GM21619 (cell line): ENCODE measurements at regions not wholly inside any gene's neighbourhood (a gene's known extent, or its start where the extent isn't known, plus 50 kb on each side); places are given as distances from the start of the nearest gene placed in this dataset.
A peak's percentile ranks its signal among the peaks of the same experiment; 100 is the strongest.
"Not testable (repeated sequence)": the region's sequence is repeated elsewhere in the genome, so short reads cannot be mapped to it uniquely, and the experiment has no call there.

Source experiments
- ATAC-seq: cut with Tn5 transposase; IDR thresholded peaks from one replicate; pipeline ENCODE4 v1.9.1; 2021; ENCODE audit not compliant: unreplicated experiment

DNA sequence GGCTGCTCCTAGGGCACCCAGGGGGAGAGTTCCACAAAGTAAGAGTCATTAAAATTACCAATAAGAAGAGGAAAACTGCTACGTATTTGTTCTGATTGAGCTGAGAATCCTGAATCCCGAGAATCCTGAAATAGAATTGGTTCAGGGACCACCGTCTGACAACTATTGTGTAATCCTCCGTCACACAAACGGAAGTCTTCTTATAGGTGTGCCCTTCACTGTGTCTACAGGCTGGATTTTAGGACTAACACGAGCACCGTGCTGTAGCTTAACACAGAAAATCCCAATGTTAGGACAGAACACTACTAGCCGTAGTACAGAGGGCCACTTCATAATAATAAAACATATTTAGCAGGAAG is 50.6 kb upstream of the RNF182 start:
- no peak for ATAC-seq

DNA sequence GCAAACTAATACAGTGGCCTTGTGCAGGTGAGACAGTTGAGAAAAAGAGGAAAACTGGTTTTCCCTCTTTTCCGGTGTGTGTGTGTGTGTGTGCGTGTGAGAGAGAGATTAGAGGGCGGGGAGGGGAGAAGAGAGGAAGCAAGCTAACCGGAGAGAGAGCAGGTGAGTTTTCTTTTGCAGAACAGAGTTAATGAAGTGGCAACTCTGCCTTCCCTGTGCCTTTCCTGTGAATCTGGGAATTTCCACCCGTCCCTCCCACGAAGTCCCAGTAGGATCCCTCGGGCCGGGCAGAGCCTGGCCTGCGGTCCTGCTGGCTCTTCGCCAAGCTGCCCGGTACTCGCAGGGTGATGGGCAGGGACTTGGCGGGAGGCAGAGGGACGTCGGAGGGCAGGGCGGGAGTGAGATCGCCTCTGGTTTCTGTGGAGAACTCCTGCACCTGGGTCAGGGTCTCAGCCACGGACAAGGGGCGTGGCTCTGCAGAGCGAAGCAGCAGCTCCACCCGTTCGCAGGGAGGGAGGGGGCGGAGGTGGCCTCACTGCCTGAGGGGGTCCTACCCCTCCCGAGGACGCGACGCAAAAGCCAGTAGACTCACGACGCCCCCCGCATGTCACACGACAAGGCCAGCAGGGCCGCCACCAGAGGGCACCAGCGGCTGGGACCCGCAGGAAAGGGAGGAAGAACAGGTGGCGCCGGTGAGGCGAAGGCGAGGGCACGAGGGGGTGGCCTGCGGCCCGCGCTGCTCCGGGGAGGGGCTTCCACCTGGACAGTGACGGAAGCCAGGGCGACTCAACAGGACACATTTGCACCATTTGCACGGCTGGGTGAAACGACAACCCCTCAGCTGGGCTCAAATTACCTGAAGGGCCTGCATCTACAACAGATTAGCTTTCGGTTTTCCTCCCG is 51.2 kb upstream of the RNF182 start:
- ATAC-seq = peak; percentile 80

DNA sequence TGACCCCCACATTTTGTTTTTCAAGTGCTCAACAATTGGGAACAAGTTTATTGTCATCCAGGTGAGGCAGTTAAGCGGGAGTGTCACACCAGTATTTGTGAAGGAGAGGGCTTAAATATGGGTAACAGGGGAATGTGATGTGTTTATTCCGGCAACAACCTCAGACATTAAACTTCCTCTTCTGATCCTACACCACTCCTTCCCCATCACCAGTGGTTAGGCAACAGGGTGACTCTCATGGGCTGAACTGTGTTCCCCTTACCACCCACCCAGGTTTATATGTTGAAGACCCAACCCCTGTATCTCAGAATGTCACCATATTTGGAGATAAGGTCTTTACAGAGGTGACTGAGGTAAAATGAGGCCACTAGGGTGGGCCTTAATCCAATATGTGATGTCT is 52.1 kb upstream of the RNF182 start:
- ATAC-seq = no peak

DNA sequence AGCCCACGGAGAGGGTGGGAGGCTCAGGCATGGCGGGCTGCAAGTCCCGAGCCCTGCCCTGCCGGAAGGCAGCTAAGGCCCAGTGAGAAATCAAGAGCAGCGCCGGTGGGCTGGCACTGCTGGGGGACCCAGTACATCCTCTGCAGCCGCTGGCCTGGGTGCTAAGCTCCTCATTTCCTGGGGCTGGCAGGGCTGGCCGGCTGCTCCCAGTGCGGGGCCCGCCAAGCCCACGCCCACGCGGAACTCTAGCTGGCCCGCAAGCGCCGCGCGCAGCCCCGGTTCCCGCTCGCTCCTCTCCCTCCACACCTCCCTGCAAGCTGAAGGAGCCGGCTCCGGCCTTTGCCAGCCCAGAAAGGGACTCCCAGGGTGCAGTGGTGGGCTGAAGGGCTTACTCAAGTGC is 52.7 kb upstream of the RNF182 start:
- not testable (repeated sequence) for ATAC-seq

DNA sequence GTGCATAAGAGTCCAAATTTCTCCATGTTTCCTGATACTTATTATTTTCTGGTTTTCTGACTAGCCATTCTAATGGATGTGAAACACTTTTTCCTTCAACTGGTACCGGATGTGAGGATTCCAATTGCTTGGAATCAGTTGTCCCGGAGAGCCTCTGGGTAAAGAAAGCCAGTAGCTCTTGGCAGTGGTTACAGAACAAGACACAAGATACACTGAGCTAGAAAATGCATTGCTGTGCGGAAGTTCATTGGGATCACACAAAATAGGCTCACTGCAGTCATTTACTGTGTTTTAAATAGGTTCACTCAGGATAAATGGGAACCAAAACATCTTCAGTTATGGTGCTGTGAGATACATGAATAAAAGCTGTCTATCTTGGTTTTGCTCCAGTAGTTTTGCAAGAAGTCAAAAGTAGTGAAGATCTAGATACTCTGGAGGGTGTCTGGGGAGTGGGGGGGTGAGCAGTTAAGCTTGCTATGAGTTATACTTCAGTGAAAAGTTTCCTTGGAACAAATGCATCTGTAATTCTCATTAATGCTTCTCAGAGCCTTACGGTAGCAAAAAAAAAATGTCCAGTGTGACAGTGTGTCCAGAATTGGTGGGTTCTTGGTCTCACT is 54.4 kb upstream of the RNF182 start:
- no peak for ATAC-seq

DNA sequence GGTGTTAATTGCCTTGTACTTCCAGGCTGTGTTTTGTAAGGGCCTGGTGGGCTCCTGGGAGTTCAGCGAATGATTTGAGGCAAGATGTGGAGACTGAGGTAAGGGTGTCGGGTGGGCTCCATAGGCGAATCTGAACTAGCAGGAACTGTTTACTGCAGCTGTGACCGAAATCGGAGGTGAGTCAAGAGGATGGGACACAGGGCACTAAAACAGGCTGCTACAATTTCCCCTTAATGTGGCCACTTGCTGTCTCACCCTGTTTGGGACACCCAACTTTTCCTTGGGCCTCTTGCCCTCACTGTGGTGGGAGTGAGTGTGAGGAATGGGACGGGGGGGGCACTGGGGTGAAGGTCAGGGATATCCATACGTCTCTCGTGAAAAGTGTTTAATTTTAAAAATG is 53.9 kb upstream of the MCUR1 start:
- no peak for ATAC-seq

DNA sequence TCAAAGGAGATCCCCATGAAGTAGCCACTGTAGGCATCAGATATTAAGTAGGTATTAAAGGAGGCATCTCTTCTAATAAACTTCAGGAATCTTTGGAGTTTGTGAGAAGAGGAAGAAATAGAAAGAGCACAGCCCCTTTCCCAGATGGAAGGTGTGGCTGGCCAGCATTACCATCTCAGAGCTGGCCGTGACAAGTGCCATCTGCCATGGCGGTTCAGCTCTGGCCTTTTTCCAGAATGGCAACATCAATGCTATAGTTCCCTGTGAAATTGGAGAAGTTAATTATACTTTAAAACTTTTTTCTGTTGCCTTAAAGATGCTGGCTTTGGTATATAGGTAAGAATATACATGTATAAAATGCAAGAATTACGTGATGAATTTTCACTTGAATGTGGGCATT is 51.9 kb upstream of the MCUR1 start:
- ATAC-seq = no peak

DNA sequence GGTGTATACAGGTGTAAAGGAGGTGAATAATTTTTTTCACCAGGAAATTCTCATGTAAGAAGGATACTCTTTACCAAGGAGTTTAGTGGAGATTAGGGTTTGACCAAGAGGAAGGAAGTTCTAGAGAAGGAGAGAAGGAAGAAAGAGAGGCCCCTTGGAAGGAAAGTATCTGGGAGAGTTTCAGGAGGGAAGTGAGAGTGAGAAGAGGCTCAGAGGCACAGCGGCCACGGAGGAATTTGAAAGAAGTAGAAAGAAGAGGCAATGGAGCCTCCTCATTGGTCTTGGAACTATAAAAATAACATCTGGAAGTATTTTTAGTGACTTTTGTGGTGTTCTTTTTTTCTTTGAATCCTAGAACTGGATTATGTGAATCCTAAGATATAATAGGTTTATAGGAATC is 50.8 kb upstream of the MCUR1 start:
- no peak for ATAC-seq

DNA sequence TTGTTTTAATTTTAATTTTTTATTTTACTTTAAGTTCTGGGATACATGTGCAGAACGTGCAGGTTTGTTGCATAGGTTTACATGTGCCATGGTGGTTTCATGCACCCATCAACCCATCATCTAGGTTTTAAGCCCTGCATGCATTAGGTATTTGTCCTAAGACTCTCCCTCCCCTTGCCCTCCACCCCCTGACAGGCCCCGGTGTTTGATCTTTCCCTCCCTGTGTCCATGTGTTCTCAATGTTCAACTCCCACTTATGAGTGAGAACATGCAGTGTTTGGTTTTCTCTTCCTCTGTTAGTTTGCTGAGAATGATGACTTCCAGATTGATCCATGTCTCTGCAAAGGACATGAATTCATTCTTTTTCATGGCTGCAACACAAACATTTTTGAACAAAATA is 50.3 kb upstream of the MCUR1 start:
- ATAC-seq = not testable (repeated sequence)
